Vagina (tissue), 2 donors: ENCODE measurements at regions not wholly inside any gene's neighbourhood (a gene's known extent, or its start where the extent isn't known, plus 50 kb on each side); places are given as distances from the start of the nearest gene placed in this dataset. TPM values are rescaled to one million over a fixed set of nuclear protein-coding genes. Genes with fewer than 3 reads are reported as not detected.

Experiments
- DNase-seq, 2 donors: peaks; one replicate each; pipeline ENCODE4 v3.0.0-alpha.2; 2017; ENCODE audit errors: extremely low spot score in 2 of 2
- H3K27ac ChIP-seq: fragments of 200-600 bp; sonication (generic); one replicate; pipeline ENCODE4 v1.5.1; 2019
- H3K27me3 ChIP-seq: fragments of 200-600 bp; sonication (generic); one replicate; pipeline ENCODE4 v1.5.1; 2019
- H3K36me3 ChIP-seq, 2 donors: fragments of 200-600 bp; sonication (generic); one replicate each; pipeline ENCODE4 v1.5.1; 2017 to 2019
- H3K4me1 ChIP-seq: fragments of 200-600 bp; sonication (generic); one replicate; pipeline ENCODE4 v1.5.1; 2019
- H3K4me3 ChIP-seq, 2 donors: fragments of 200-600 bp; sonication (generic); 1 replicate in 1 of 2; 2 replicates in 1 of 2; pipeline ENCODE4 v1.5.1; 2016 to 2019
- H3K9me3 ChIP-seq: fragments of 200-600 bp; sonication (generic); one replicate; pipeline ENCODE4 v1.5.1; 2019
- CTCF ChIP-seq, 3 experiments: fragments of 450-650 bp in 2 of 3; fragments of 200-600 bp in 1 of 3; sonication (generic) in 1 of 3; IDR thresholded peaks; one replicate each; pipeline ENCODE4 v1.5.1; 2017 to 2019; ENCODE audit warnings: antibody characterized with exemption in 3 of 3, mild to moderate bottlenecking in 2 of 3, moderate library complexity in 2 of 3
- POLR2A ChIP-seq, 2 donors: fragments of 450-650 bp; IDR thresholded peaks; one replicate each; pipeline ENCODE4 v1.6.1; 2017; ENCODE audit warnings: antibody characterized with exemption in 2 of 2, mild to moderate bottlenecking in 2 of 2, moderate library complexity in 2 of 2
- POLR2AphosphoS5 ChIP-seq, 2 donors: sonication (generic); formaldehyde crosslinking; IDR thresholded peaks; one replicate each; pipeline ENCODE4 v1.9.0; 2017; ENCODE audit warnings: antibody characterized with exemption in 2 of 2, mild to moderate bottlenecking in 2 of 2, low read depth in 1 of 2; ENCODE audit not compliant: insufficient read depth in 1 of 2
- intact Hi-C: fragments of 100-400 bp; cut with DNase I; formaldehyde crosslinking; loops from one replicate; pipeline ENCODE4 v1.15.1; 2023
- small RNA-seq: library from RNA; depleted of rRNA; stranded (forward); fragments of <200 nt; gene quantifications from one replicate; pipeline ENCODE3, GENCODE V24; 2016

GRCh38 chr9:116100711-116101121 is 52.9 kb upstream of the PAPPA start:
- intact Hi-C loops, result no loop called here
- TF ChIP-seq POLR2AphosphoS5 (IDR thresholded peaks at IDR 0.05; ENCODE audit: insufficient read depth in 1 of 2, low read depth in 1 of 2) (no peak), POLR2A (IDR thresholded peaks at IDR 0.05) (no peak), CTCF (IDR thresholded peaks at IDR 0.05) (no peak)
- Histone ChIP-seq H3K9me3 (no peaks in the 10 kb centered on the region), H3K27ac (no peak overlapping the region), H3K4me1 (no peaks in the 10 kb centered on the region), H3K4me3 (no peak overlapping the region), H3K36me3 (no peaks in the 10 kb centered on the region), H3K27me3 (no peaks in the 10 kb centered on the region)
- no peak for DNase-seq

GRCh38 chr9:116101516-116101915 is 52.1 kb upstream of the PAPPA start:
- intact Hi-C loops, result no loop called here
- Histone ChIP-seq H3K27ac (no peak overlapping the region), H3K4me3 (no peak overlapping the region), H3K36me3 (no peaks in the 10 kb centered on the region), H3K4me1 (no peaks in the 10 kb centered on the region), H3K9me3 (no peaks in the 10 kb centered on the region), H3K27me3 (no peaks in the 10 kb centered on the region)
- no peak for TF ChIP-seq POLR2AphosphoS5 (IDR thresholded peaks at IDR 0.05; ENCODE audit: insufficient read depth in 1 of 2, low read depth in 1 of 2)
- TF ChIP-seq CTCF (IDR thresholded peaks at IDR 0.05), result no peak
- no peak for TF ChIP-seq POLR2A (IDR thresholded peaks at IDR 0.05)
- no peak for DNase-seq

- Histone ChIP-seq H3K4me3 (no peak overlapping the region), H3K27ac (no peak overlapping the region), H3K36me3 (no peaks in the 10 kb centered on the region), H3K4me1 (no peaks in the 10 kb centered on the region), H3K9me3 (no peaks in the 10 kb centered on the region), H3K27me3 (no peaks in the 10 kb centered on the region)
- intact Hi-C loops, result no loop called here
- no peak for DNase-seq
- no peak for TF ChIP-seq CTCF (IDR thresholded peaks at IDR 0.05)
- TF ChIP-seq POLR2A (IDR thresholded peaks at IDR 0.05), result no peak
- no peak for TF ChIP-seq POLR2AphosphoS5 (IDR thresholded peaks at IDR 0.05; ENCODE audit: insufficient read depth in 1 of 2, low read depth in 1 of 2)
Measured at GRCh38 chr9:116102596-116102995, 51.0 kb upstream of the PAPPA start.

Small RNA genes lying in the stretch of these regions (small RNA-seq; reads per million reads assigned to genes)
- gene RF00004, result not detected
